ENCODE measurements at regions not wholly inside any gene's neighbourhood (a gene's known extent, or its start where the extent isn't known, plus 50 kb on each side); places are given as distances from the start of the nearest gene placed in this dataset.

DNA sequence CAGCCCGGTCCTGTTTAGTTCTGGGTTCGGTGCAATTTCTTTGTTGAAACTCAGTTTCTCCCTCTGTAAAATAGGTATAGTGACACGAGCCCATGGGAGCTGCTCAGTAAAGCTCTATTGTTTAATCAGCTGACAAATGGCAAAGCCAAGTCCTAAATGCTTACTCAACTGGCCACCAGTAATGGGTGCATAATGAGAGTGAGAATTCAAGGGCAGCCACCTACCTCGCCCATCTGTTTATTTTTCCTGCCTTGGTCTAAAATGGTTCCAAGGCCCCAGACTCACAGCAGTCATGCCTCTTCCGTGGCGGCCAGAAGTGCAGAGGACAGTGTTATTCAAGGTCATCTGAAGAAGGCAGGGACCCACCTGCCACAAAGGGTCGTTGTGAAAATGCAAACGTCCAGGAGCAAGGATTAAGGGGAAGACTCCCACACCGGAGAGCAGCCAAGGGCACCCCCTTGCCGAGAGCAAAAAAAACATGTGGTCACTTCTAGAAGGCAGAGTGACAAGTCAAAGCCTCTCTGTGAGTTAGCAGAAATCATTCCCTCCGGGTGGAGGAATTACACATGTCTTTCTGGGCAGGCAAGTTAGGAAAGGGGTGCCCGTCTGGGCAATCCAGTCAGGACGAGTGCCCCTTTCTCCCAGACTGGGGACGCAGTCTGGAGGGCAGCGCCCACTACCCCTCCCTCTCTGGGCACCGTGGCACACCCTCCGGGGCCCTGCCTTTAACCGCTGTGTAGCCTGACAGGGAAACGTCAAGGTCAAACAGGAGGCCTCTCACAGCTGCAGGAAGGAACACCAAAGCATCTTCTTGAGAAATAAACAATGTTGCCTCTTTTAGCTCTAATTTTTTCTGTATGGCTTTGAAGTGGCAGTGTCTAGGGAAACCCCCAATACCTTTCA is 186.2 kb downstream of the FOXO1 start:
- no peak for TF ChIP-seq CTCF (IDR thresholded peaks at IDR 0.05)
- H3K4me1 ChIP-seq = no peaks in the 10 kb centered on the region
- H3K27ac ChIP-seq = no peak overlapping the region
- H3K9ac ChIP-seq (ENCODE audit: low read depth in 2 of 2, low read length in 2 of 2) = no peak overlapping the region
- no peak for DNase-seq
- no peaks in the 10 kb centered on the region for H3K27me3 ChIP-seq
- H3K9me3 ChIP-seq = no peaks in the 10 kb centered on the region
- intact Hi-C loops (cut with DNase I) = no loop called here
- no peak overlapping the region for H3K4me3 ChIP-seq
- H3K36me3 ChIP-seq = no peaks in the 10 kb centered on the region

- DNase-seq = no peak
- H3K27me3 ChIP-seq = no peaks in the 10 kb centered on the region
- no peak for TF ChIP-seq CTCF (IDR thresholded peaks at IDR 0.05)
- no peak overlapping the region for H3K9ac ChIP-seq (ENCODE audit: low read depth in 2 of 2, low read length in 2 of 2)
- no peaks in the 10 kb centered on the region for H3K36me3 ChIP-seq
- intact Hi-C loops (cut with DNase I) = no loop called here
- H3K4me3 ChIP-seq = no peak overlapping the region
- H3K27ac ChIP-seq = no peak overlapping the region
- H3K9me3 ChIP-seq = no peaks in the 10 kb centered on the region
- no peaks in the 10 kb centered on the region for H3K4me1 ChIP-seq
Measured at GRCh38 chr13:40480915-40481516, 185.4 kb downstream of the FOXO1 start.

GRCh38 chr13:40483601-40484000 is 182.8 kb downstream of the FOXO1 start:
- Histone ChIP-seq H3K9me3 (no peaks in the 10 kb centered on the region), H3K27me3 (no peaks in the 10 kb centered on the region), H3K4me3 (no peak overlapping the region), H3K9ac (ENCODE audit: low read depth in 2 of 2, low read length in 2 of 2) (no peak overlapping the region), H3K36me3 (no peaks in the 10 kb centered on the region), H3K4me1 (no peaks in the 10 kb centered on the region), H3K27ac (no peak overlapping the region)
- intact Hi-C loops (cut with DNase I) = no loop called here
- no peak for TF ChIP-seq CTCF (IDR thresholded peaks at IDR 0.05)
- no peak for DNase-seq

DNA sequence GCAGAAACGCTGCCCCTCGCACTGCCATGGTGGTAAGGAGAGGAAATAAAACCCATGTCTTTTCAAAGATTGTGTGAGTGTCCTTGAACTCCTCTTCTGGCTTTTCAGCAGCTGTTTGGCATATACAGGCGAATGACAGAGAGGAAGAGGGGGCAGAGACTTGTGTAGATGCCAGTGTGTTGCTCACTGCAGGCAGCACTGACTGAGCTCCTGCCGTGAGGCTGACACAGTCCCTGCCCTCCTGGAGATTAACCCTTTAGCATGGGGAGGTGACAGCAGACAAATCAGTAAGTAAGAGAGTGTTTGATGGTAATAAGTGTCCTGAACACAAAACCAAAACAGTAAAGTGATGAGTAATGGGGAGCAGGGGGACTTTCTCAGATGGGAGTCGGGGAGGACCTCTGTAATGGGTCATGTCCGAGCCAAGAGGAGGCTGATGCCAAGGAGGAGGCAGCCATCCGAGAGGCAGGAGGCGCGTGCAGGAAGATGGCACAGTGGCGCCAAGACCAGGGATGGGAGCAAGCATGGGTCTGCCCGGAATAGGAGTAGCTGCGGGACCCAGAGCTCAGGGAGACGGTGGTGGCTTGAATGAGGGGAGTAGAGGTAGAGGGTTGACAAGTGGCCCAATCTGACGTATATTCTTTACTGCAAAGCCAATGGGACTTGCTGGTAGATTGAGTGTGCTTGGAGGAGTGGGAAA is 182.2 kb downstream of the FOXO1 start:
- H3K27me3 ChIP-seq = no peaks in the 10 kb centered on the region
- no peak for TF ChIP-seq CTCF (IDR thresholded peaks at IDR 0.05)
- no peaks in the 10 kb centered on the region for H3K4me1 ChIP-seq
- no peak overlapping the region for H3K4me3 ChIP-seq
- H3K9ac ChIP-seq (ENCODE audit: low read depth in 2 of 2, low read length in 2 of 2) = no peak overlapping the region
- no peaks in the 10 kb centered on the region for H3K36me3 ChIP-seq
- intact Hi-C loops (cut with DNase I) = no loop called here
- no peak for DNase-seq
- H3K27ac ChIP-seq = no peak overlapping the region
- no peaks in the 10 kb centered on the region for H3K9me3 ChIP-seq

GRCh38 chr13:40484974-40485373 is 181.5 kb downstream of the FOXO1 start:
- Histone ChIP-seq H3K9me3 (no peaks in the 10 kb centered on the region), H3K36me3 (no peaks in the 10 kb centered on the region), H3K27ac (no peak overlapping the region), H3K27me3 (no peaks in the 10 kb centered on the region), H3K4me3 (no peak overlapping the region), H3K4me1 (no peaks in the 10 kb centered on the region), H3K9ac (ENCODE audit: low read depth in 2 of 2, low read length in 2 of 2) (no peak overlapping the region)
- TF ChIP-seq CTCF (IDR thresholded peaks at IDR 0.05) = no peak
- no peak for DNase-seq
- intact Hi-C loops (cut with DNase I) = no loop called here

All from colonic mucosa (tissue), 4 donors.